IPS-11a (cell line): ENCODE measurements at regions not wholly inside any gene's neighbourhood (a gene's known extent, or its start where the extent isn't known, plus 50 kb on each side); places are given as distances from the start of the nearest gene placed in this dataset.
"Not testable (repeated sequence)": the region's sequence is repeated elsewhere in the genome, so short reads cannot be mapped to it uniquely, and the experiment has no call there.

Experiments
- H3K4me3 ChIP-seq: one replicate; pipeline ENCODE4 v1.5.1; 2013; ENCODE audit warnings: low read depth, low read length, control low read depth

DNA sequence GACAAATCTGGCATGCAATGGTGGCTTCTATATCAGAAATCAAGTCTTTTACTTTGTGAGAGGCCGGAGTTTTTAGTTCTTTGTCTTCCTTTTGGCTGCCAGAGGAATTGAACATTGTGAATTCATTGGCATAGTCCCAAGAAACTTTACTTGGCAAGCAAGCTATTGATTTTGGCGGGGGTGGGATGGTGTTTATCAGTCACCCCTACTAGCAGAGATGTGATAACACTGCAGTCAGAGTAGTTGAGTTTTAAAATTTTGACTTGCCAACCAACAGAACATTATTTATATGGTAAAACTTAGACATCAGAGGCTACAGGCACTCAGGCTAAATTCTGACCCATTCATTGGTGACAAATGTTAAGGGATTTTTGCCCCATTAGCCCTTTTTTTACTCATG is 129.7 kb downstream of the FAM72C start:
- not testable (repeated sequence) for H3K4me3 ChIP-seq

DNA sequence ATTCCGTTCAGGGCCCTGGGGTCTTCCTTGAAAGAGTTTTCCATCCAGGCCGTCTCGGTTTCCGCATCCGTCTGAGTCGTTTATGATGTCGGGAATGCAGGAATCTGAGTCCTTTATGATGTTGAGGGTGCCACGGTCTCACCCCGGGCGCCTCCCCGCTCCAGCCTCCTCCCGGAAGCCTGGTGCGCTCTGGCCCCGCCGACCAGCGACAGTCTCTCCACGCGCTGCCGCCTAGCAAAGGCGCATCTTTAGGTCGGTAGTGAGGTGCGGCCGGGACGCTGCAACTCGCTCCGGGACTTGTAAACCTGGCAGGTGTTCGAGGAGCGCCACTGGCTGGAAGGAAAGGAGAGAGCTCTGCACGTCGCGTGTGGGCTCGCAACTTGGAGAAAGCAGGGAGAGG is 132.6 kb downstream of the FAM72C start:
- H3K4me3 ChIP-seq = peak overlapping the region; percentile 20

DNA sequence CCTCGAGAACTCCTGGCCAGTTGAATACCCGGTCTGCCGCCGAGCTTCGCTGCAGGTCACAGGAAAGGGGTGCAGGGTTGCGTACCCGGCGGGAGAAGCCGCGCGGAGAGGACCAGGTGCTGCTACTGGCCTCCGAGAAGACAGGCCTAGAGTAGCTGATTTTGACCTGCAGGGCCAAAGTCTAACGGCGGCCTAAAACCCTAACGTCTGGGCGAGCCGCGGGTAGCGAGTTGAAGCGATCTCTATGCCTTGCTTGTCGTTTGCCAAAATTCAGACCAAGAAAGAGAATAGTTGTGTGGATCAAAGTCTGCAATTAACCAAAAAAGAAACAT is 133.2 kb downstream of the FAM72C start:
- H3K4me3 ChIP-seq = not testable (repeated sequence)

DNA sequence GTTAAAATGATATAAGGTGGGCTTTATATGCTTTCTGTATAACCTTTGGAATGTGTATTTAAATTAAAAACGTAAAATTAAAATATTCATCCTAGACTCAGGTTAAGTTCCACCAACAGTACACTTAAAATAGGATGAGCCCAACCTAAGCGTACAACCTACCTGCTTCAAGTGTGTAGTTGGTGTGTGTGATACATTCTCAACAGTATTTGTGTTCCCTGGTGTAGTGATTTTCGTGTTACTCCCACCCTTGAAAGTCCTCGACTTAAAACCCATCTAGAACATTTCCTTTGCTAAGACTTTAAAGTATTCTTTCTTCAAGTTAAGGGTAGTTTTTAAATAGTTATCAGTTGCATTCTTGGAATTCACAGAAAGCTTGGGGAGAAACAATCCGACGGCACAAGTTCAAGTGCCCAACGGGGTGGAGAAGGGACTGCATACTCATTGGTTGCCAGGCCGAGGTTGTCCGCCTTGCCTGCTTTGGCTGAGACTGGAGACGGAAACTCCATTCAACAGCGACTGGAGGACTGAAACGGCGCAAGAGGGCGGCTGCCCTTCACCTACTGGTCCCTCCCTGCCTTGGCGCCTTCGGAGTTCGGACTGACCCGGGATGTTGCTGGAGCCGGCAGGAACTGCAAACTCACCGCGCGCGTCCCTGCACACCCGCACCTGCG is 133.7 kb downstream of the FAM72C start:
- not testable (repeated sequence) for H3K4me3 ChIP-seq

DNA sequence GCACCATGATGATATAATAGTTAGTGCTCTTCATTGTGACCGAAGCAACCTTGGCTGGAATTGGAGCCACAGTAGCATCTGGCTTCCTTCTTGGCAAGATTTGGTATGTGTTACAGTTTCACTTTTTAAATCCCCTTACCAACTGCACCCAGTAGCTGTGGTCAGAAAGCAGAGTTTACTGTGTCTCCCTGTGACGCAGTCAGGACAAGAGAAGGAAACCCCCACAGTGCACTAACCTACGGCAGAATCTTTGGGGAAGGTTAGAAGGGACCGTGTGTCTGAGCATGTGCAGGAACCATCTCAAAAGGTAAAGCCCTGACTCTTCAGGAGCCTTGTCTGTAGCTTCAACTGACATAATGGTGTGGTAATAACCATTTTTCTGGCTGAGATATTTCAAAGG is 138.4 kb downstream of the FAM72C start:
- H3K4me3 ChIP-seq = not testable (repeated sequence)

DNA sequence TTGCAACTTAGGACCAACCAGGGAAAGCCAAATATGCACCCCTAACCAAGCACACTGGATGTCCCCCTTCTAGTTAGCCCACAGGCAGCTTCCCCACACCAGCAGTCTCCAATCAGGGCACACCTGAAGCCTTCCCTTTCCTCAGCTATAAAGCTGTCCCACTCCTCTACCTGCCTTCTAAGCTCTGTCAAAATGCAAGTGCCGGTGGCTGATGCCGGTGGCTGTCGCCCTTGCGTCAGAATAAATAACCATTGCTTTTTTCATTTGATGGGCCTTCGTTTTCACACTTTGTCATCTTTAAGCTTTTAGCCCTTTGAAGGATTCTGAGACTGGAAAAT is 139.4 kb downstream of the FAM72C start:
- H3K4me3 ChIP-seq = not testable (repeated sequence)

DNA sequence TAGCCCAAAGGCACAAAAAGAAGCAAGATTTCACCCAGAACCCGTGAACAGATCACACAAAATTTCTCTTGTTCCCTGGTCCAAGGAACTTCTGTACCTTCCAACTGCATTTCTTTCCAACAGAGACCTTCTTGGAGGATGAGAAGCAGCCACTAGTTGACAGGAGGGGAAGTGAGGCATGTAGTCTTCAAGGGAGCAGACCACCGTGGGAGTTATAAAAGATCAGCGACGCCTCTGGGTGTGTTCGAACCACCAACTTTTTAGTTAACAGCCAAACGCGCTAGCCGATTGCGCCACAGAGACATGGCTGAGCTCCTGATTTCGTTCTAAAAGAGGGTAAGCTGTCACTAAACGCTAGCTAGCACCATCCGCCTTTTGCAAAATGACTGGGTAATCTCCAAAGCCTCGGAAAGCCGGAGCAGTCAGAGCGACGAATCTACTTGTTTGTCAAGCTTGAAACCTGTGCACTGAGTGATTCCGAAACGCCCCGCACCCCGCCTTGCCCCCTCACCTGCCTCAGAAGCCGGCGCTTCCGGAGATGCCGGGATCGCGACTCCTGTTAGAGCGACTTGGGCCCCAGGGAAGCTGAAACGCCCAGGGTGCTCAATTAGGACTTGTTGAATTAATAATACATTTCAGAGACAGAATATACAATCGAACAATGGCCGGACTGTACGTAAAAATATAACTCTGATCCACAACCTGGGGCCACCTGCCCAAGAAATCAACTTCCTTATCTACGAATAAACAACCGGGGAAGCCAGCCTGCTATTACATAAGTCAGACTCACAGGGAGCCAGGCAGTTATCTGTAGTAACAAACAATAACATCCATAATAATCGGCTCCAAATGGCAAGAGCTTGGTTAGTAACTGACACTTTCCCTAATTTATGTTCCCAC is 140.1 kb downstream of the FAM72C start:
- not testable (repeated sequence) for H3K4me3 ChIP-seq

DNA sequence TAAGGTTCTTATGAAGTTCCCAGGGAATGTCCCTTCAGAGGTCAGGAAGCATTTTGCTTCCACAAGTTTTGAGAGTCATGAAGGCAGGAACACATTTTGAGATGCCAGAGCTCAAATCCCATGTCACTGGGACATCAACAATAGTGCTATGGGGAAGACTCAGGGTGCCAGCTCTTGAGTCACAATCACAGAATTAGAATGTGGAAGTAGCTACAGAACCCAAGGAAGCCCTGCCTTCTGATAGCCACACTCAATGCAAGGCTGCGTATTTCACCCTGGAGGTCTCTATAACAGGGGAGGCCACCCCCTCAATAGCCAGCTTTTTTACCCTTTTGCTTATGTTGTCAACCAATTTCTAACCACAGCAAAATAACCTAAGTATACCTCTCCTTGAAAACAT is 145.6 kb downstream of the FAM72C start:
- H3K4me3 ChIP-seq = not testable (repeated sequence)

DNA sequence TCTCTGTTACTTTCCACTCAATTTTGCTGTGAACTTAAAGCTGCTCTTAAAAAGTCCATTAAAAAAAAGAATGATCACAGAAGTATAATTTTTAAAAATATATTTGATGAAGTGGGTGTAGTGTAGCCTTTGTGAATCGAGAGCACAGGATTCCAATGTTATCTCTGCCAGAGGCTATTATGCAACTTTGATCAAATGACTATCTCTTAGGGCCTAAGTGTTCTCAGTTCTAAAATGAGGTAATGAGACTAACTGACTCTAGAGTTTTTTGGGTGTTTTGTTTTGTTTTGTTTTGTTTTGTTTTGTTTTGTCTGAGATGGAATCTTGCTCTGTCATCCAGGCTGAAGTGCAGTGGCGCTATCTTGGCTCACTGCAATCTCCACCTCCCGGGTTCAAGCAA is 147.5 kb downstream of the FAM72C start:
- H3K4me3 ChIP-seq = not testable (repeated sequence)

DNA sequence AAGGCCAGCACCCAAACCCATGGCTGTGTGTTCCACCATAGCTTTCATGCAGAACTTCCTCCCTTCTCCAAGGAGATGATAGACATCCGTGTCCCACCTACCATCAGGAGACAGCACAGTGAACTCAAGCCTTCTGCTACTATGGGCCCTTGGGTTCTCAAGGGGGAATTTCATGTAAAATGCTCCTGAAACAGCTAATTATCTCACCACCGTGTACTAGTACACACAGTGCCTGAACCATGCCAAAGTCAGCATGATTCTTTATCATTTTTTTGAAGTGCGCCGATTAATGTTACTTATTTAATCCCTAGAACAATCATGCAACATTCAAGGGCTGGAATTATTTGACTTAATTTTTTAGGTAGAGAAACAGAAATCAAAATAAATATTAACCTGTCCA is 151.7 kb downstream of the FAM72C start:
- H3K4me3 ChIP-seq = not testable (repeated sequence)

DNA sequence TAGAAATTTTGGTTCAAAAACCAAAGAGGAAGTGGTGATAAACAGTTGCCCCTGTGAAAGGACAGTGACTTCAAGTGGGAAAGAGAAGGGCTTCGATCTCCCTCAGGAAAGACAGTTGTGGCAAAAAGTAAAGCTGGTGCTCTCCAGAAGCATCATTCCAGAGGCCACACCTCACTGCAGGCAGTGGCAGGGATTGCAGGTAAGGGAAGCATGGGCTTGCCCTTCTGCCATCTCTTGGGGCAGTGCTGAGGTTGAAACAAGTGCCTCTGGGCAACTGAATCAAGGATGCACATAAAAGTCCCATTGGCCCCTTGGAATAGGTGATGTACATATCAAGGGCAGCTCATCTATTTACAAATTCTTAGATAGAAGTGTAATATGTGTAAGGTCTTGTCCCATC is 155.4 kb downstream of the FAM72C start:
- not testable (repeated sequence) for H3K4me3 ChIP-seq

DNA sequence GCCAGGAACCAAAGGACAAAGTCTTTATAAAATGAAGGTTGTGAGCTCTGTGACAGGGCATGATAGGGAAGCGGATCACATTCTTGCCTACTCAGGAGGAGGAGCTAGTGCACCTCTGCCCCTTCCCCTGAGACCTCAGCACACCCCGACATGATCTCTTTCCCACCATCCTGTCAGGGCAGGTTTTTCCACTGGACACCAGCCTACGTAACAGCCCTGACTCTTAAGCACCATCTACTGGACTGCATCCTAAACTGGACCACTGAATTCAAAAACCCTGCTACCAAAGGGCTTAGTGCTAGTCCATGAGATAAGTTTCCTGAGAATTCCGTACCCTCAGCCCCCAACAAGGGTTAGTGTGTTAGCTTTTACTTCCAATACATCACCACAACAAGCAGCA is 166.4 kb downstream of the FAM72C start:
- H3K4me3 ChIP-seq = not testable (repeated sequence)

DNA sequence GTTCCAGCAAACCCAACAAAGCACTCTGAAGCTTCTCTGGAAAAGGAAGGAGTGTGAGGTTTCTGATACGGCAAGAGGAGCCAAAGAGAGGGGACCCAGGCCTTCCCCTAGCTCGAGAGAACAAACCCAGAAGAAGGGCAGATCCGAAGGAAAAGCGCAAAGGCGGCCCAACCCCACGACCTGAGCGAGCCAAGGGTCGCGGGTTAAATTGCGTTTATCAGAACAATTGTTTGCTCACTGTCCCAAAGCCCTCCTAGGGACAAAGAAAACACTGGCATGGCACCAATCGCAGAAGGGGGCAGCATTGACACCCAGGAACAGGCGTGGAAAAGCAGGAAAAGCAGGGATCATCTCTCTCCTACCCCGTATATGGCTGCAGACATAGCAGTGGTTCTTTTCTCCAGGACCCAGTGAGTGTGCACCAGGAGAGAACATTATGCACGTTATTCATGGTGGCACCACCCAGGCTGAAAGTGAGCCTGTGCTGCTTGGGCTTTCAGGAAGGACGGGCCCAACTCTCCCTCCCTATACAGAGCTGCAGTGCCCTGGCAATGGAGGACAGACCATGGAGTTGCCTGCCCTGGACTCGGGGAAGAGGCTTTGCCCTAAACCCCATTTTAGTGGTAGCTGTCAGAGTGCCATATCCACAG is 167.0 kb downstream of the FAM72C start:
- H3K4me3 ChIP-seq = peak overlapping the region; percentile 17

DNA sequence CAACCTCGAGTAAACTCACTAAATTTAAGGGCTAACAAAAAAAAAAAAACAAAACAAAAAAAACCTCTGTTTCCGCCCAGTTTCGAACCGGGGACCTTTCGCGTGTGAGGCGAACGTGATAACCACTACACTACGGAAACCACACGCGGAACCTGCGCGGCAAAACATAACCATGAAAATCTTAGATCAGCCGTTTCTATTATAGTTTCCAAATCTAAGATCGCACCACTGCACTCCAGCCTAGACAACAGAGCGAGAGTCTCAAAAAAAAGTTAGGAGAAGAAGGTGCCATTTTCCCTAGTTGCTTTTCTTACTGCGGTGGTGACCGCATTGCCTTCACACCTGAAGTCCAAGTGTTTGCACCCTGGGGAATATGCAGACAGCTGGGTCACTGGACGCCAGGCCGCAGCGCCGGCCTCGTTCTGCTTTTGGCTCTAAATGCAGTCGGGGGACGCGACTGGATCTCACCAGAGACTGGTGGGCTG is 167.8 kb downstream of the FAM72C start:
- peak overlapping the region; percentile 56 for H3K4me3 ChIP-seq

DNA sequence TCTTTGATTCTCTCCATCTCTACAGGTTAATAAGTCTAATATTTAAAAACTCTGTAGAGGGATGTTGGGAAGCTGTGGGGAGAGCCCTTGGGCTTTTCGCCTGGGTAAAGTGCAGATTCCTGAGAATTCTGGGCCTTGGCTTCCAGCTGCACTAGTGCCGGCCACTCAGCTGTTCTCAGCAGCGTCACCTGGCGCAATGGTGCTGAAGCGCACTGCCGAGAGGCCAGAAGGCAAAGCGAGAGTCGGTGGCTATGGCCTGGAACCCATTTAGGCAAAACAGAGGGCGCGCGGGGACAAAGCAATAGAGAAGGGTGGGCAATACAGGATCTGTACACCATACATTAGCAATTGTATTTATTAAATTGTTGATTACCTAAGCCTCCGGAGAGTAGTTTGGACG is 168.7 kb downstream of the FAM72C start:
- H3K4me3 ChIP-seq = not testable (repeated sequence)

DNA sequence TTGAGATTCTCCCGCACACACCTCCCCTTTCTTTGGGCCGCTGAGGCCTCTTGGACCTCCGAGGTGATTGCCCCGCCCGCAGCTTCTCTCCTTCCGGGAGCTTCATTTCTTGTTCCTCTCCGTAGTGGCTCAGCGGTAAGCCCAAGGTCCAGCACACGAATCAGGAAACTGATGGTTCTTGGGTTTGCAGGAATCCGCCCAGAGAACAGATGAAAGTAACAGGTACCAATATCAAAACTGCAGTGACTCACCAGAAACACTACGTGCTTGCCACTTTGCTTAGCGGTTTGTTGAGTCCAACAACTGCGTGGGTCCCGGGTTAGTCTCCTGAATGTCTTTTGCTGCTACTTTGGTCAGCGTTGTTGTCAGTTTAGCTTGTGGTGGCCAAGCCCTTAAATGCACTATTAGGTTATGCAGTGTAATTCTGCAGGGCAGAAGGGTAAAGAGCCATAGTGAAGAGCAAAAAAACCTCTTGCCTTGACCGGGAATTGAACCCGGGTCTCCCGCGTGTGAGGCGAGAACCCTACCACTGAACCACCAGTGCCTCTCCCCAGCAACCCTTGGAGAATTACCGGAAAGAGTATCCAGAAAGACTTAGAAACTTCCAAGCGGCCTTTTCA is 172.1 kb downstream of the FAM72C start:
- not testable (repeated sequence) for H3K4me3 ChIP-seq

DNA sequence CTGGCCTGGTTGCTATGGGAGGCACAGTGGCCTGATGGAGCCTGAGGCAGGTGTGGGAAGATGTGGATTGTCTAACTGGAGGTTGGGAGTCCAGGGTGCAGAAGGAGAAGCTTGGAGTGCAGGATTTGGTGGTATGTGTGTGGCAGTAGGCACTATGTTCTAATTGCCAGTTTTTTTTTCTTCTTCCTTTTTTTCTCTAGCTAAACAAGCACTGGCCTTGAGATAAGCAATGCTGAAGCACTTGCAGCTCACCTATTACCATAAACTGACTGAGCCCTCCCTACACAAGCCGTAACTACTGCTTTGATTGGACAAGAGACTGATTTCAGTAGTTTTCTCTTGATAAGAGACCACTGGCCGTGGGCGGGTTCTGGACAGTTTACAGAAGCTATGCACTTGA is 175.4 kb downstream of the FAM72C start:
- H3K4me3 ChIP-seq = not testable (repeated sequence)

DNA sequence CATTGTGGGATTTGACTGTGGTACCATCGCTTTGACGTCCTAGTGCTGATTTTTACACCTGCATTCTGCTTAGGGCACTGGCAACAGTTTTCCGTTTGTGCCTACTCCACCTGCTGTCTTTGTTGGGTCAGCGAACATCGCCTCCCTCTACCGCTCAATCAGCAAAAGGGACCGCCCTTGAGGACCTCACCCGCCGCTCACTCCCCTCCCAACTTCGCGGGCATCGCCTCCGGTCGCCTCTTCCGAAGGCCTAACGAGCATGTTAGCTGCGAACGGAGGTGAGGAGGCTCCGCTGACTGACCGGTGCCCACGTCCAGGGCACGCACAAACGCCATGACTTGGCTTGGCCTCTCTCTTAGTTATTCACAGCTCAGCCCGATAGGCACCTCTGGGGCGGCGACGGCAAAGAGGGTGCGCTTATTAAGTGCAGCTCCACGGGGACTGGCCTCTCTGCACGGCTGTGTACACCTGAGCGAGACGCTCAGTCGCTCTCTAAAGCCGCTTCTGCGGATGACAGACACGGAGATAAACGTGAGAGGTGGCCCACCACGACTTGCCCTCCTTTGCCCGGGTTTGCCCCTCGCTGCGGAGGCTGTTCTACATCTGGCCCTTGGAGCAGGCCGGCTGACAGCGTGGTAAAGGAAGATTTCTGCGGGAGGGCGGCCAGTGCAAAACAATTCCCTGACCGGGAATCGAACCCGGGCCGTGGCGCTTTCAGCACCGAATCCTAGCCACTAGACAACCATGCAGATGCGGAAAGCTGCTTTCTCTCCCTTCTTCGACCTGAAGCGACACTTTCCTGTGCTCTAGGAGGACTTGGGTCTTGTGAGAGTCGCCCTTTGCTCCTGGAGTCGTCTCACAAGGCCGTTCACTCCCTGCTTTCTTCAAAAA is 179.5 kb downstream of the FAM72C start:
- H3K4me3 ChIP-seq = not testable (repeated sequence)

DNA sequence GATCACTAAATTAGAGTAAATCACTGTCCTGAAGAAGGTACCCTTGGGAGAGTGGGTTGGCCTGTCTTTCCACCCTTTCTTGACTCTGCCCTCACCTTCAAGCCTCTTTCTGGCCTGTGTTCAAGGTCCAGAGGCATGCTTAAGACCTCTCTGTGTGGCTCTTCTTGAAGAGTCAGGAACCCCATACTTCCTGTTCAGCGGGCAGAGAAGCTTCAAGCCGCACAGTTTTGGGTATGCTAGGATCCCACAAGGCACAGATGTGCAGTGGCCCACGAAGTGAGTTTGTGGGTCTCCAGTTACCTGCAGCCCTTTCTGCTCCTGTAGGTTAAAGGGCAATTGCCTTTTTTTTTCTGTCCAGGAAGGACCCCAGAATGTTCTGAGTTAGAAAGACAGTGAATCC is 185.4 kb downstream of the FAM72C start:
- H3K4me3 ChIP-seq = not testable (repeated sequence)

DNA sequence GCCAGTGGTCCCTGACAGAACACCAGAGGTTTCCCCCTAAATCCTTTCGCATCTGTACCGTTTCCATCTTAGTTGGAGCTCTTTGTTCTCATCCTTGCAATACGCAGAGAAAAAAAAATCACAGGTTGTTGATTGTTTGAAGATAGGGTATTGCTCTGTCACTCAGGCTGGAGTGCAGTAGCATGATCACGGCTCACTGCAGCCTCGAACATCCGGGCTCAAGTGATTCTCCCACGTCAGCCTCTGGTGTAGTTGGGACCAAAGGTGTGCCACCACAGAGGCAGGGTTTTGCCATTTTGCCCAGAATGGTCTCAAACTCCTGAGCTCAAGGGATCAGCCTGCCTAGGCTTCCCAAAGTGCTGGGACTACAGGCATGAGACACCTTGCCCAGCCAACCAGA is 185.9 kb downstream of the FAM72C start:
- H3K4me3 ChIP-seq = not testable (repeated sequence)
